ENCODE measurements at regions not wholly inside any gene's neighbourhood (a gene's known extent, or its start where the extent isn't known, plus 50 kb on each side); places are given as distances from the start of the nearest gene placed in this dataset.

DNA sequence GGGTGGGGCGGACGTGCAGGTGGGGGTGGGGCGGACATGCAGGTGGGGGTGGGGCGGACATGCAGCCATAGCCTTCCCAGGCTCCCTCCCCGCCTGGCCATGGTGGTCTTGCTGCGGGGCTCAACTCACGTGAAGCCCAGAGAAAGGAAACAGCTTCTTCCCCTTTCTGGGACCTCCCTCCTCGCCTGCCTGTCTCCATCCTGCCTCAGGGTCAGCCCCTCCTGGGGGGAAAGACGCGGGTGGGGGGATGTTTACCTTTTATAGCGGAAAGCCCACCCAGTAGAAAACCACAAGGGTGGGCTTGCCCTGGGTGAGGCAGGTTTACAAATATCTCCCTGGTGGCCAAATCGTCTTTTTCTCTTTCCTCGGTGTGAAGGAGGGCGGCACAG is 520.0 kb downstream of the GLRX3 start:
- H3K9me3 ChIP-seq (ENCODE audit: control extremely low read depth in 1 of 5, control insufficient read depth in 4 of 5, insufficient read depth in 2 of 5, low read depth in 1 of 5, low read length in 4 of 5) = no peaks in the 10 kb centered on the region
- CTCF ChIA-PET = no interaction called here
- POLR2A ChIA-PET = no interaction called here
- peak overlapping the region in 2 of 7 experiments; percentile 4 to 37 for H3K4me3 ChIP-seq (ENCODE audit: control insufficient read depth in 1 of 7, extremely low read depth in 1 of 7, insufficient read depth in 4 of 7, low read depth in 2 of 7, low read length in 6 of 7)
- peaks cover 0 to 12% (median 7%) of the 10 kb centered on the region in 4 experiments for H3K4me1 ChIP-seq (ENCODE audit: control extremely low read depth in 1 of 4, control insufficient read depth in 4 of 4, insufficient read depth in 4 of 4, low read length in 3 of 4)
- H3K27ac ChIP-seq (ENCODE audit: insufficient read depth in 1 of 2, low read depth in 1 of 2, low read length in 2 of 2, poor library complexity in 1 of 2, severe bottlenecking in 2 of 2) = no peak overlapping the region
- WGBS (ENCODE audit: insufficient coverage) = 6% methylated on average over 11 of the region's 14 CpGs
- no peaks in the 10 kb centered on the region for H3K36me3 ChIP-seq (ENCODE audit: control insufficient read depth in 4 of 4, insufficient read depth in 4 of 4, low read length in 3 of 4)
- DNase-seq = peak in 2 of 3 donors; percentile 39 to 66
- no peaks in the 10 kb centered on the region for H3K27me3 ChIP-seq (replicated peaks in 2 of 5; ENCODE audit: control insufficient read depth in 4 of 5, insufficient read depth in 5 of 5, low read length in 4 of 5)

DNA sequence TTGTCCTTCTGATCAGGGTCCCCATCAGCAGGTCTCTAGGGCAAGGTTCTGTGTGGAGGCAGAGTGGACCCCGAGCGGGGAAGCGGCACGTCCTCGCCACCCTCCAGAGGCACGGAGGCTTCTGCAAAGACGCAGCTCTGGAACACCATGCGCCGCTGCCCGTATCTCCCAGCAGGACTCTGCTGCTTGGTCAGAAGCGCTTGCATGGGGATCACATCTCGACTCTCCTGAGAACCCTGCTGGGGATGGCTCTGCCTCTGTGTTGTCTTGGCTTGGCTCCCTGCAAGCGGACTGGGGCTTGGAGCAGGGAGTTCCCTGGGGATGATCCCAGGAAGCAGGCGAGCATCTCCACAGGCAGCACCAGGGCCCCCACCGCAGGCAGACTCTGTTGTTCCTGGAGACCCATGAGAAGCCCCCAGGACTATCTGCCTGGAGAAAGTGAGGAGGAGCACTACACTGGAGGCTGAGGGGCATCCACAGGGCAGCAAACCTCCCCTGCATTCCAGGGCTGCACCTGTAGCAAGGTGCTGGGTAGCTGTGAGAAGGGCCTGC is 520.5 kb downstream of the GLRX3 start:
- Histone ChIP-seq H3K27ac (ENCODE audit: insufficient read depth in 1 of 2, low read depth in 1 of 2, low read length in 2 of 2, poor library complexity in 1 of 2, severe bottlenecking in 2 of 2) (no peak overlapping the region), H3K4me1 (ENCODE audit: control extremely low read depth in 1 of 4, control insufficient read depth in 4 of 4, insufficient read depth in 4 of 4, low read length in 3 of 4) (peaks cover 0 to 12% (median 7%) of the 10 kb centered on the region in 4 experiments), H3K27me3 (replicated peaks in 2 of 5; ENCODE audit: control insufficient read depth in 4 of 5, insufficient read depth in 5 of 5, low read length in 4 of 5) (peaks cover 0 to 1% (median 0%) of the 10 kb centered on the region in 5 experiments), H3K36me3 (ENCODE audit: control insufficient read depth in 4 of 4, insufficient read depth in 4 of 4, low read length in 3 of 4) (no peaks in the 10 kb centered on the region), H3K9me3 (ENCODE audit: control extremely low read depth in 1 of 5, control insufficient read depth in 4 of 5, insufficient read depth in 2 of 5, low read depth in 1 of 5, low read length in 4 of 5) (no peaks in the 10 kb centered on the region), H3K4me3 (ENCODE audit: control insufficient read depth in 1 of 7, extremely low read depth in 1 of 7, insufficient read depth in 4 of 7, low read depth in 2 of 7, low read length in 6 of 7) (peak overlapping the region in 2 of 7 experiments; percentile 4 to 37)
- ChIA-PET CTCF (no interaction called here), POLR2A (no interaction called here)
- no peak for DNase-seq
- 53% methylated on average over 15 of the region's 15 CpGs for WGBS (ENCODE audit: insufficient coverage)

DNA sequence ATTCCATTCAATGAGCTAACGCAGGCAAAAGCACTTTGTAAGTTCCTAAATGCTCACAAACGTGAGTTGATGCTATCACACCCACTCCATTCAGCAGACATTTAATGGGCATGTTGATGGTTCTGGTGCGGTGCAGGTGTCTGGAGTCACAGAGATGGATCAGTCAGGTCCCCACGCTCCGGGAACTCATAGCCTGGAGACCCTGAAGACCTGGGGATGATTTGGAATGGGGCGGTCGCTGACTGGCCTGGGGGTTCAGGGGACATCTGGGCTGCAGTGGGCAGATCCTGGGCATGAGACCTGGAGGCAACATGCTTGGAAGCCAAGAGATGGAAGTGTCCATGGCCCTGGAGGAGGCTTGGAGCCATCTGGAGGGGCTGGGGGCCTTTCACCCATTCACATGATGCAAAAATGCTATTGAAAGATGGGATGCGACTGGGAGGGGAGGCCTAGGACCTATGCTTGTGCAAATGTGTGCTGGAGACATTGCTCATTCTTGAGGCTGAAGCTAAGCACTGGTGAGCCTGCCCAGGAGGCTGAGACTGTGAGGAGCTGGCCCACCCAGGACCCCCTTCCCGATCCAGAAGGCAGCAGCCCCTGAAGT is 522.6 kb downstream of the GLRX3 start:
- CTCF ChIA-PET = no interaction called here
- 94% methylated on average over 8 of the region's 9 CpGs for WGBS (ENCODE audit: insufficient coverage)

DNA sequence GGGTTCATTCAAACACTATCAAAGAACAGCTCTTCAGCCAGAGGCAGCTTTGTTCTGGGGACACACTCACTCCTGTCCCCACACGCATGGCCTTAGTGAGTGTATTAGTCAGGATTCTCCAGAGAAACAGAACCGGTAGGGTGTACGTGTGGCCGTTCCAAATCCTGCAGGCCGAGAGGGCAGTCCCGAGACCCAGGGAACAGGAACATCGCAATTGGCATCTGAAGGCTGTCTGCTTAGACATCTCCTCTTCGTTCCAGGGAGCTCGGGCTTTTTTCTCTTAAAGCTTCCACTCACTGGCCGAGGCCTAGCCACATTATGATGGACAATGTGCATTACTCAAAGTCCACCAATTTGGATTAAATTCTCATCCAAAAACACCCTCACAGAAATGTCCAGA is 523.3 kb downstream of the GLRX3 start:
- Histone ChIP-seq H3K4me1 (ENCODE audit: control extremely low read depth in 1 of 4, control insufficient read depth in 4 of 4, insufficient read depth in 4 of 4, low read length in 3 of 4) (peaks cover 0 to 12% (median 7%) of the 10 kb centered on the region in 4 experiments), H3K9me3 (ENCODE audit: control extremely low read depth in 1 of 5, control insufficient read depth in 4 of 5, insufficient read depth in 2 of 5, low read depth in 1 of 5, low read length in 4 of 5) (no peaks in the 10 kb centered on the region), H3K27ac (ENCODE audit: insufficient read depth in 1 of 2, low read depth in 1 of 2, low read length in 2 of 2, poor library complexity in 1 of 2, severe bottlenecking in 2 of 2) (no peak overlapping the region), H3K27me3 (replicated peaks in 2 of 5; ENCODE audit: control insufficient read depth in 4 of 5, insufficient read depth in 5 of 5, low read length in 4 of 5) (peaks cover 0 to 1% (median 0%) of the 10 kb centered on the region in 5 experiments), H3K4me3 (ENCODE audit: control insufficient read depth in 1 of 7, extremely low read depth in 1 of 7, insufficient read depth in 4 of 7, low read depth in 2 of 7, low read length in 6 of 7) (no peak overlapping the region), H3K36me3 (ENCODE audit: control insufficient read depth in 4 of 4, insufficient read depth in 4 of 4, low read length in 3 of 4) (no peaks in the 10 kb centered on the region)
- CTCF ChIA-PET = no interaction called here
- DNase-seq = no peak
- POLR2A ChIA-PET = no interaction called here
- WGBS (ENCODE audit: insufficient coverage) = 96% methylated on average over 10 of the region's 10 CpGs

More for the DNA sequence above, 522.6 kb downstream of the GLRX3 start:
- Histone ChIP-seq H3K36me3 (ENCODE audit: control insufficient read depth in 4 of 4, insufficient read depth in 4 of 4, low read length in 3 of 4) (no peaks in the 10 kb centered on the region), H3K9me3 (ENCODE audit: control extremely low read depth in 1 of 5, control insufficient read depth in 4 of 5, insufficient read depth in 2 of 5, low read depth in 1 of 5, low read length in 4 of 5) (no peaks in the 10 kb centered on the region), H3K4me3 (ENCODE audit: control insufficient read depth in 1 of 7, extremely low read depth in 1 of 7, insufficient read depth in 4 of 7, low read depth in 2 of 7, low read length in 6 of 7) (no peak overlapping the region), H3K4me1 (ENCODE audit: control extremely low read depth in 1 of 4, control insufficient read depth in 4 of 4, insufficient read depth in 4 of 4, low read length in 3 of 4) (peaks cover 0 to 12% (median 7%) of the 10 kb centered on the region in 4 experiments), H3K27ac (ENCODE audit: insufficient read depth in 1 of 2, low read depth in 1 of 2, low read length in 2 of 2, poor library complexity in 1 of 2, severe bottlenecking in 2 of 2) (no peak overlapping the region), H3K27me3 (replicated peaks in 2 of 5; ENCODE audit: control insufficient read depth in 4 of 5, insufficient read depth in 5 of 5, low read length in 4 of 5) (peaks cover 0 to 1% (median 0%) of the 10 kb centered on the region in 5 experiments)
- DNase-seq = no peak
- POLR2A ChIA-PET = no interaction called here

DNA sequence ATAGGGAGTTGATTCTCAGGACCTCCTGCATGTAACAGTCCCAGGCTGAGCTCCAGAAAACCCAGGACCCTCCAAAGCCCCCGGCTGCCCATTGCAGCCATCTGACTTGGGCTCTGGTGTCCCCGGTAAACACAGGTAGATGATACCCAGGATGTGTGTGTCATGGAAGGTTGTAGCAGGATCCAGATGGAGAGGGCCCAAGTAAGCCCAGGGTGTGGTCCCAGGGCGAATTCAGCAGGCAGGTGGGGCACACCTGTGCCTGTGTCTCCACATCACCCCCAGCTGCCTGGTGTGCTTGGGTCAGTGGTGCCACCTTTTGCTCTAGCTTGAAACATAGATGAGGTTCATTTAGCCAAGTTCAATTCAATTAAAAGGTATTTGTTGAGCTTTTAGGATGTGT is 524.1 kb downstream of the GLRX3 start:
- H3K4me3 ChIP-seq (ENCODE audit: control insufficient read depth in 1 of 7, extremely low read depth in 1 of 7, insufficient read depth in 4 of 7, low read depth in 2 of 7, low read length in 6 of 7) = no peak overlapping the region
- no peak for DNase-seq
- no peak overlapping the region for H3K27ac ChIP-seq (ENCODE audit: insufficient read depth in 1 of 2, low read depth in 1 of 2, low read length in 2 of 2, poor library complexity in 1 of 2, severe bottlenecking in 2 of 2)
- no peaks in the 10 kb centered on the region for H3K36me3 ChIP-seq (ENCODE audit: control insufficient read depth in 4 of 4, insufficient read depth in 4 of 4, low read length in 3 of 4)
- ChIA-PET CTCF (no interaction called here), POLR2A (no interaction called here)
- peaks cover 0 to 10% (median 7%) of the 10 kb centered on the region in 4 experiments for H3K4me1 ChIP-seq (ENCODE audit: control extremely low read depth in 1 of 4, control insufficient read depth in 4 of 4, insufficient read depth in 4 of 4, low read length in 3 of 4)
- peaks cover 0 to 1% (median 0%) of the 10 kb centered on the region in 5 experiments for H3K27me3 ChIP-seq (replicated peaks in 2 of 5; ENCODE audit: control insufficient read depth in 4 of 5, insufficient read depth in 5 of 5, low read length in 4 of 5)
- no peaks in the 10 kb centered on the region for H3K9me3 ChIP-seq (ENCODE audit: control extremely low read depth in 1 of 5, control insufficient read depth in 4 of 5, insufficient read depth in 2 of 5, low read depth in 1 of 5, low read length in 4 of 5)
- WGBS (ENCODE audit: insufficient coverage) = 100% methylated on average over 2 of the region's 3 CpGs

DNA sequence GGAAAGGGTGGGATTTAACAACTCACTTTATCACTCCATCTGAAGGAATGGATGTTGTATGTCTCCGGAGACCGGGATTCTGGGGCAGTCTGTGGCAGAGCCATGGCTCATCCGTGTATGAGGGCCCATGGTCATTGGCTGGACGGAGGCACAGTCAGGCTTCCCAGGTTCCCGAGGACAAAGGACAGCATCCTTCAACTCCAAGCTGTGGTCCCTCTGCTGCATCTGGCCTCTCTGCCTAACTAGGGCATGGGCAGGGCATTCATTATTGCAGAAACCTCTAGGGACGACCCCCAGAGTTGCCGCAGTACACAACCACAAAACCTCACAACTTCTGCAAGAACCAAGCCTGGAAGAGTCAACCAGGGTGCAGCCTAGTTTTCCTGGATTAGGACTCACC is 525.2 kb downstream of the GLRX3 start:
- Histone ChIP-seq H3K36me3 (ENCODE audit: control insufficient read depth in 4 of 4, insufficient read depth in 4 of 4, low read length in 3 of 4) (no peaks in the 10 kb centered on the region), H3K27me3 (replicated peaks in 2 of 5; ENCODE audit: control insufficient read depth in 4 of 5, insufficient read depth in 5 of 5, low read length in 4 of 5) (peaks cover 0 to 3% (median 0%) of the 10 kb centered on the region in 5 experiments), H3K9me3 (ENCODE audit: control extremely low read depth in 1 of 5, control insufficient read depth in 4 of 5, insufficient read depth in 2 of 5, low read depth in 1 of 5, low read length in 4 of 5) (no peaks in the 10 kb centered on the region), H3K4me1 (ENCODE audit: control extremely low read depth in 1 of 4, control insufficient read depth in 4 of 4, insufficient read depth in 4 of 4, low read length in 3 of 4) (peaks cover 0 to 2% (median under 1%) of the 10 kb centered on the region in 4 experiments), H3K4me3 (ENCODE audit: control insufficient read depth in 1 of 7, extremely low read depth in 1 of 7, insufficient read depth in 4 of 7, low read depth in 2 of 7, low read length in 6 of 7) (no peak overlapping the region), H3K27ac (ENCODE audit: insufficient read depth in 1 of 2, low read depth in 1 of 2, low read length in 2 of 2, poor library complexity in 1 of 2, severe bottlenecking in 2 of 2) (no peak overlapping the region)
- DNase-seq = no peak
- CTCF ChIA-PET = no interaction called here
- WGBS (ENCODE audit: insufficient coverage) = 95% methylated on average over 5 of the region's 7 CpGs
- POLR2A ChIA-PET = no interaction called here

DNA sequence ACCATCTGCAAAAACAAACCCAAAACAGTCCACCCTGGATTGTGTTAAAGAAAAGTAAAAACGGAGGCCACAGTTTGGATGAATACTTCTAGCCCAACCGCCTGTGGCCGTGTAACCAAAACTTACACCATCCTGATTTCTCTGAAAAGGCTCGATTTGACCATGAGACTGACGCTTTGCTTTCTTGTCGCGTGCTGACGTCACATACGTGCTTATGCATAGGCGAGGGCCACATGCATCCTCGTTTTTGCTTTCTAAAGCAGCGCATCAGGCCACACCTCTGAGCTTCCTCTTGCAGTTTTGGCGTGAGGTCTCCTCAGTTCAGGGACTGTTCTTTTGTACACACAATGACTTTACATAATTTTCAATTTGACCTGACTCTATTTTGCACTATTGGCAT is 526.6 kb downstream of the GLRX3 start:
- ChIA-PET CTCF (no interaction called here), POLR2A (no interaction called here)
- H3K27ac ChIP-seq (ENCODE audit: insufficient read depth in 1 of 2, low read depth in 1 of 2, low read length in 2 of 2, poor library complexity in 1 of 2, severe bottlenecking in 2 of 2) = no peak overlapping the region
- no peak overlapping the region for H3K4me3 ChIP-seq (ENCODE audit: control insufficient read depth in 1 of 7, extremely low read depth in 1 of 7, insufficient read depth in 4 of 7, low read depth in 2 of 7, low read length in 6 of 7)
- peaks cover 0 to 6% (median 0%) of the 10 kb centered on the region in 5 experiments for H3K27me3 ChIP-seq (replicated peaks in 2 of 5; ENCODE audit: control insufficient read depth in 4 of 5, insufficient read depth in 5 of 5, low read length in 4 of 5)
- 91% methylated on average over 12 of the region's 13 CpGs for WGBS (ENCODE audit: insufficient coverage)
- H3K36me3 ChIP-seq (ENCODE audit: control insufficient read depth in 4 of 4, insufficient read depth in 4 of 4, low read length in 3 of 4) = no peaks in the 10 kb centered on the region
- no peaks in the 10 kb centered on the region for H3K4me1 ChIP-seq (ENCODE audit: control extremely low read depth in 1 of 4, control insufficient read depth in 4 of 4, insufficient read depth in 4 of 4, low read length in 3 of 4)
- no peaks in the 10 kb centered on the region for H3K9me3 ChIP-seq (ENCODE audit: control extremely low read depth in 1 of 5, control insufficient read depth in 4 of 5, insufficient read depth in 2 of 5, low read depth in 1 of 5, low read length in 4 of 5)
- DNase-seq = no peak
